ENCODE measurements at regions not wholly inside any gene's neighbourhood (a gene's known extent, or its start where the extent isn't known, plus 50 kb on each side); places are given as distances from the start of the nearest gene placed in this dataset.
A peak's percentile ranks its signal among the peaks of the same experiment; 100 is the strongest.

- TF ChIP-seq CTCF (IDR thresholded peaks at IDR 0.05) = no peak
- TF ChIP-seq POLR2AphosphoS5 (IDR thresholded peaks at IDR 0.05) = peak in 1 of 4 donors; percentile 20
- TF ChIP-seq POLR2A (IDR thresholded peaks at IDR 0.05) = no peak
- TF ChIP-seq EP300 (IDR thresholded peaks at IDR 0.05) = no peak
Observed at GRCh38 chr9:88814577-88814976, 176.7 kb upstream of the S1PR3 start.
